Muscle of leg (tissue), 3 donors: ENCODE measurements at regions not wholly inside any gene's neighbourhood (a gene's known extent, or its start where the extent isn't known, plus 50 kb on each side); places are given as distances from the start of the nearest gene placed in this dataset.

Experiments
- DNase-seq: peaks from one replicate; pipeline ENCODE4 v3.0.0; 2013
- H3K27ac ChIP-seq: one replicate; pipeline ENCODE4 v1.5.1; 2013; ENCODE audit warnings: mild to moderate bottlenecking, low read length, control low read depth
- H3K27me3 ChIP-seq: one replicate; pipeline ENCODE4 v1.6.1; 2013; ENCODE audit warnings: low read length; ENCODE audit not compliant: control insufficient read depth, insufficient read depth
- H3K36me3 ChIP-seq: one replicate; pipeline ENCODE4 v1.6.1; 2013; ENCODE audit warnings: low read length; ENCODE audit not compliant: control insufficient read depth, insufficient read depth
- H3K4me1 ChIP-seq: one replicate; pipeline ENCODE4 v1.6.1; 2013; ENCODE audit warnings: low read length; ENCODE audit not compliant: control insufficient read depth, insufficient read depth
- H3K4me3 ChIP-seq: one replicate; pipeline ENCODE4 v1.5.1; 2013; ENCODE audit warnings: low read length, control low read depth
- H3K9me3 ChIP-seq: replicated peaks from 2 replicates; pipeline ENCODE4 v1.6.1; 2013; ENCODE audit warnings: low read depth, low read length; ENCODE audit not compliant: control insufficient read depth
- WGBS: methylation state at CpG from one replicate; pipeline ENCODE4 v1.1.5; 2013; ENCODE audit warnings: missing lambda C conversion rate; ENCODE audit not compliant: insufficient coverage; 5-methylcytosine and 5-hydroxymethylcytosine counted together

GRCh38 chr10:111425459-111425858 is 348.6 kb downstream of the ADRA2A start:
- H3K4me3 ChIP-seq = no peak overlapping the region
- no CpG with 5 or more reads among the region's 1 CpG for WGBS
- no peaks in the 10 kb centered on the region for H3K27me3 ChIP-seq
- DNase-seq = peak; percentile 7
- H3K4me1 ChIP-seq = no peaks in the 10 kb centered on the region
- H3K36me3 ChIP-seq = no peaks in the 10 kb centered on the region
- no peak overlapping the region for H3K27ac ChIP-seq
- H3K9me3 ChIP-seq = no peaks in the 10 kb centered on the region

GRCh38 chr10:111429288-111430028 is 352.6 kb downstream of the ADRA2A start:
- H3K9me3 ChIP-seq = no peaks in the 10 kb centered on the region
- WGBS = no CpG with 5 or more reads among the region's 3 CpGs
- H3K36me3 ChIP-seq = no peaks in the 10 kb centered on the region
- no peak overlapping the region for H3K4me3 ChIP-seq
- H3K27me3 ChIP-seq = no peaks in the 10 kb centered on the region
- peaks cover 2% of the 10 kb centered on the region for H3K4me1 ChIP-seq
- no peak for DNase-seq
- no peak overlapping the region for H3K27ac ChIP-seq

- no peaks in the 10 kb centered on the region for H3K36me3 ChIP-seq
- H3K27ac ChIP-seq = no peak overlapping the region
- peaks cover 2% of the 10 kb centered on the region for H3K4me1 ChIP-seq
- DNase-seq = no peak
- no peaks in the 10 kb centered on the region for H3K9me3 ChIP-seq
- H3K27me3 ChIP-seq = no peaks in the 10 kb centered on the region
- H3K4me3 ChIP-seq = no peak overlapping the region
- WGBS = 60% methylated on average over 1 of the region's 1 CpG
Measured at GRCh38 chr10:111430070-111430469, 353.2 kb downstream of the ADRA2A start.

- H3K27ac ChIP-seq = no peak overlapping the region
- H3K9me3 ChIP-seq = no peaks in the 10 kb centered on the region
- H3K27me3 ChIP-seq = no peaks in the 10 kb centered on the region
- no peaks in the 10 kb centered on the region for H3K36me3 ChIP-seq
- peaks cover 2% of the 10 kb centered on the region for H3K4me1 ChIP-seq
- DNase-seq = no peak
- H3K4me3 ChIP-seq = no peak overlapping the region
Measured at GRCh38 chr10:111432588-111432987, 355.8 kb downstream of the ADRA2A start.

GRCh38 chr10:111435871-111436270 is 359.0 kb downstream of the ADRA2A start:
- no CpG with 5 or more reads among the region's 1 CpG for WGBS
- Histone ChIP-seq H3K4me1 (peaks cover 2% of the 10 kb centered on the region), H3K27me3 (no peaks in the 10 kb centered on the region), H3K36me3 (no peaks in the 10 kb centered on the region), H3K9me3 (no peaks in the 10 kb centered on the region), H3K4me3 (no peak overlapping the region), H3K27ac (no peak overlapping the region)
- no peak for DNase-seq

GRCh38 chr10:111439034-111439842 is 362.4 kb downstream of the ADRA2A start:
- no peaks in the 10 kb centered on the region for H3K4me1 ChIP-seq
- H3K9me3 ChIP-seq = no peaks in the 10 kb centered on the region
- WGBS = no CpG with 5 or more reads among the region's 3 CpGs
- no peaks in the 10 kb centered on the region for H3K36me3 ChIP-seq
- H3K27ac ChIP-seq = no peak overlapping the region
- no peaks in the 10 kb centered on the region for H3K27me3 ChIP-seq
- DNase-seq = no peak
- no peak overlapping the region for H3K4me3 ChIP-seq

GRCh38 chr10:111440501-111440900 is 363.7 kb downstream of the ADRA2A start:
- WGBS = 25% methylated on average over 1 of the region's 5 CpGs
- DNase-seq = no peak
- no peaks in the 10 kb centered on the region for H3K9me3 ChIP-seq
- H3K4me1 ChIP-seq = no peaks in the 10 kb centered on the region
- no peaks in the 10 kb centered on the region for H3K36me3 ChIP-seq
- no peak overlapping the region for H3K27ac ChIP-seq
- H3K4me3 ChIP-seq = no peak overlapping the region
- H3K27me3 ChIP-seq = no peaks in the 10 kb centered on the region

GRCh38 chr10:111445667-111446066 is 368.8 kb downstream of the ADRA2A start:
- no peak for DNase-seq
- no peak overlapping the region for H3K27ac ChIP-seq
- no peaks in the 10 kb centered on the region for H3K4me1 ChIP-seq
- WGBS = no CpG with 5 or more reads among the region's 5 CpGs
- no peaks in the 10 kb centered on the region for H3K27me3 ChIP-seq
- H3K4me3 ChIP-seq = no peak overlapping the region
- no peaks in the 10 kb centered on the region for H3K36me3 ChIP-seq
- no peaks in the 10 kb centered on the region for H3K9me3 ChIP-seq

GRCh38 chr10:111446966-111447365 is 370.1 kb downstream of the ADRA2A start:
- no peaks in the 10 kb centered on the region for H3K36me3 ChIP-seq
- H3K27me3 ChIP-seq = no peaks in the 10 kb centered on the region
- no peak for DNase-seq
- H3K27ac ChIP-seq = no peak overlapping the region
- no peak overlapping the region for H3K4me3 ChIP-seq
- H3K9me3 ChIP-seq = no peaks in the 10 kb centered on the region
- H3K4me1 ChIP-seq = no peaks in the 10 kb centered on the region

GRCh38 chr10:111452153-111452552 is 375.3 kb downstream of the ADRA2A start:
- Histone ChIP-seq H3K36me3 (no peaks in the 10 kb centered on the region), H3K9me3 (no peaks in the 10 kb centered on the region), H3K27me3 (no peaks in the 10 kb centered on the region), H3K4me3 (no peak overlapping the region), H3K27ac (no peak overlapping the region), H3K4me1 (no peaks in the 10 kb centered on the region)
- no CpG with 5 or more reads among the region's 3 CpGs for WGBS
- DNase-seq = no peak
